ENCODE measurements at regions not wholly inside any gene's neighbourhood (a gene's known extent, or its start where the extent isn't known, plus 50 kb on each side); places are given as distances from the start of the nearest gene placed in this dataset.

- BruUV-seq (replicated peaks) = no TSS peak
- DNase-seq (ENCODE audit: extremely low read depth in 1 of 4, low spot score in 3 of 4) = no peak
- Histone ChIP-seq H3K79me2 (ENCODE audit: control insufficient read depth, insufficient read depth, low read length) (no peaks in the 10 kb centered on the region), H2AFZ (ENCODE audit: low read depth, low read length) (no peak overlapping the region), H4K20me1 (replicated peaks; ENCODE audit: control insufficient read depth, insufficient read depth, low read length) (no peaks in the 10 kb centered on the region), H3K27me3 (ENCODE audit: control insufficient read depth in 2 of 2, insufficient read depth in 2 of 2, low read length in 2 of 2) (no peaks in the 10 kb centered on the region), H3K9me1 (ENCODE audit: control insufficient read depth, insufficient read depth, low read length) (no peaks in the 10 kb centered on the region), H3K4me3 (no peak overlapping the region), H3K4me1 (replicated peaks in 1 of 2; ENCODE audit: control insufficient read depth in 2 of 2, insufficient read depth in 2 of 2, low read length in 2 of 2) (no peaks in the 10 kb centered on the region), H3K4me2 (ENCODE audit: insufficient read depth, low read length) (no peak overlapping the region), H3K9me3 (replicated peaks; ENCODE audit: control insufficient read depth, insufficient read depth, low read depth, low read length) (no peaks in the 10 kb centered on the region), H3K9ac (ENCODE audit: insufficient read depth in 1 of 2, low read depth in 2 of 2, low read length in 2 of 2) (no peak overlapping the region), H3K27ac (ENCODE audit: extremely low read depth, low read depth, low read length) (no peak overlapping the region), H3K36me3 (ENCODE audit: control insufficient read depth, insufficient read depth, low read length) (no peaks in the 10 kb centered on the region)
- in situ Hi-C loops (cut with MboI) = no loop called here
- WGBS (ENCODE audit: insufficient coverage, low coverage, missing lambda C conversion rate) = 0% methylated on average over 2 of the region's 2 CpGs
- ATAC-seq = no peak
- intact Hi-C loops (cut with micrococcal nuclease) = no loop called here
- no peak for FAIRE-seq
- POLR2A ChIA-PET = no interaction called here
- no peak for TF ChIP-seq HSF4 (CRISPR knock-in tag; IDR thresholded peaks at IDR 0.05; ENCODE audit: borderline replicate concordance)
- TF ChIP-seq ARID1B (IDR thresholded peaks at IDR 0.05) = no peak
- no peak for TF ChIP-seq CREBBP (IDR thresholded peaks at IDR 0.05; ENCODE audit: low read depth, low read length)
- no peak for TF ChIP-seq ETV1 (tag; conservative IDR thresholded peaks at IDR 0.05; ENCODE audit: low read depth)
- TF ChIP-seq ZNF57 (CRISPR knock-in tag; IDR thresholded peaks at IDR 0.05) = no peak
- TF ChIP-seq THRAP3 (IDR thresholded peaks at IDR 0.05; ENCODE audit: borderline replicate concordance) = no peak
- no peak for TF ChIP-seq CBFA2T3 (IDR thresholded peaks at IDR 0.05)
- CTCF ChIA-PET (ENCODE audit: low intra/inter-chr PET ratio) = no interaction called here
Measured at GRCh38 chr18:51881394-51881793, 458.6 kb upstream of the DCC start.

GRCh38 chr18:51884039-51884438, 456.0 kb upstream of the DCC start:
- no peaks in the 10 kb centered on the region for H3K9me3 ChIP-seq (replicated peaks; ENCODE audit: control insufficient read depth, insufficient read depth, low read depth, low read length)
- no peaks in the 10 kb centered on the region for H3K27me3 ChIP-seq (ENCODE audit: control insufficient read depth in 2 of 2, insufficient read depth in 2 of 2, low read length in 2 of 2)
- CTCF ChIA-PET (ENCODE audit: low intra/inter-chr PET ratio) = no interaction called here
- in situ Hi-C loops (cut with MboI) (no loop called here), intact Hi-C loops (cut with micrococcal nuclease) (no loop called here)
- BruUV-seq (replicated peaks) = no TSS peak
- no peaks in the 10 kb centered on the region for H3K4me1 ChIP-seq (replicated peaks in 1 of 2; ENCODE audit: control insufficient read depth in 2 of 2, insufficient read depth in 2 of 2, low read length in 2 of 2)
- H3K27ac ChIP-seq (ENCODE audit: extremely low read depth, low read depth, low read length) = no peak overlapping the region
- FAIRE-seq (no peak), DNase-seq (ENCODE audit: extremely low read depth in 1 of 4, low spot score in 3 of 4) (no peak), ATAC-seq (no peak)
- POLR2A ChIA-PET = no interaction called here
- no peaks in the 10 kb centered on the region for H3K79me2 ChIP-seq (ENCODE audit: control insufficient read depth, insufficient read depth, low read length)
- no peak overlapping the region for H3K9ac ChIP-seq (ENCODE audit: insufficient read depth in 1 of 2, low read depth in 2 of 2, low read length in 2 of 2)
- no peaks in the 10 kb centered on the region for H3K9me1 ChIP-seq (ENCODE audit: control insufficient read depth, insufficient read depth, low read length)
- no peak overlapping the region for H2AFZ ChIP-seq (ENCODE audit: low read depth, low read length)
- H4K20me1 ChIP-seq (replicated peaks; ENCODE audit: control insufficient read depth, insufficient read depth, low read length) = no peaks in the 10 kb centered on the region
- TF ChIP-seq HDGF (IDR thresholded peaks at IDR 0.05) = no peak
- 0% methylated on average over 3 of the region's 4 CpGs for WGBS (ENCODE audit: insufficient coverage, low coverage, missing lambda C conversion rate)
- no peak overlapping the region for H3K4me2 ChIP-seq (ENCODE audit: insufficient read depth, low read length)
- no peak overlapping the region for H3K4me3 ChIP-seq
- no peaks in the 10 kb centered on the region for H3K36me3 ChIP-seq (ENCODE audit: control insufficient read depth, insufficient read depth, low read length)

Data from K562 (cell line).